ENCODE measurements at regions not wholly inside any gene's neighbourhood (a gene's known extent, or its start where the extent isn't known, plus 50 kb on each side); places are given as distances from the start of the nearest gene placed in this dataset.
"Not testable (repeated sequence)": the region's sequence is repeated elsewhere in the genome, so short reads cannot be mapped to it uniquely, and the experiment has no call there.

DNA sequence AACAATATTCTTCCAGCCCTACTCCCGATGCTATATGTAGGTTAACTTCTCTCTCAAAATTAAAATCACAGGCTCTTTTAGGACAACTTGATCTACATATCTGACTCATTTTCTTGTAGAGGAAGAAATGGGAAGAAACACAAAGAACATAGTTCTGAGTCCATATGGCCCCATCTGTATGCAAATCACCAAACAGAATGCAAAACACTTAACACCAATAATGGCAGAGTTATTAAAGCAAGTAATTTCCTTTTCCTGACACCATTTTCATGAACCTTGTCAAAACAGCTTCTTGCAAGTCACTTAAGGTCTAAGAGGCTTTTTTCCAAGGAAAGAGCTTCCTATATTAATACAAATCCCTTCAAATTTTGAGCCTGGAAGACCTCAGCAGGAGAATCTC is 300.4 kb upstream of the CLEC14A start:
- DNase-seq, result no peak

DNA sequence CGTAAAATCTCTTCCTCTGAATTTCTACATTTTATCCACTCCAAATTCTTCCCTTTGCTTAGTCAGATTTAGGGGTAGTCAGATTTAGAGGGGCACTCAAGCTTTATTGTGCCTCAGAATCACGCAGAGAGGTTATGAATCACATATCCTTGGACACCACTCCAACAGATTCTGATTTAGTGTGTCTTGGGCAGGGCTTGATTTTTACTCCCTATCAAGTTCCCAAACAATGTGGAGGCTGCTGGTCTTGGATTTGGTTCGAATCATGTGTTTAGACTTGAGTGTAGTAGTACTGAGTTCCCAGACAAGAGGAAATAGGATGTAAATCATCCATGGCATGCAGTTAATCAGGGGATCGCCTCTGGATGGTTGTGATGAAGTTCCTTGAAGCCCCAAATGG is 298.1 kb upstream of the CLEC14A start:
- no peak for DNase-seq

DNA sequence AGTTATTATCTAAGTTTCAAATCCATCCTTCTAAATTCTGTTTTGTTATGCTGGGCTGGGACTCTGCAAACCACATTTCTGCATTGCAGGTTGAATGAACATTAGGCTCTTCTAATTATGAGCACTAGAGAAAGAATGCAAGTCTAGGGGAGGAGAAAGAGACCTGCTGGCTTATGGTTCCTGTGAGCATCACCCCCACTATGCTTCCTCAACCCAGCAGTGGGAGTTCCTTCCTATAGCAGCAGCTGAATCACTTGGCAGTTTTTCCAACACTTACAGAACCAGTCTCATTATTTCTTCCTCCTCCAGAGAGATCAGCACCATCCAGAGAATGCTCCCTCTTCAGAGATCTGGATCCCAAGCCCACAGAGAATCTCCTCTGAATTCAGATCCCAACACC is 297.7 kb upstream of the CLEC14A start:
- no peak for DNase-seq

GRCh38 chr14:38549564-38549963 is 293.7 kb upstream of the CLEC14A start:
- DNase-seq, result no peak

- no peak for DNase-seq
Measured at GRCh38 chr14:38547961-38548490, 292.1 kb upstream of the CLEC14A start.

DNA sequence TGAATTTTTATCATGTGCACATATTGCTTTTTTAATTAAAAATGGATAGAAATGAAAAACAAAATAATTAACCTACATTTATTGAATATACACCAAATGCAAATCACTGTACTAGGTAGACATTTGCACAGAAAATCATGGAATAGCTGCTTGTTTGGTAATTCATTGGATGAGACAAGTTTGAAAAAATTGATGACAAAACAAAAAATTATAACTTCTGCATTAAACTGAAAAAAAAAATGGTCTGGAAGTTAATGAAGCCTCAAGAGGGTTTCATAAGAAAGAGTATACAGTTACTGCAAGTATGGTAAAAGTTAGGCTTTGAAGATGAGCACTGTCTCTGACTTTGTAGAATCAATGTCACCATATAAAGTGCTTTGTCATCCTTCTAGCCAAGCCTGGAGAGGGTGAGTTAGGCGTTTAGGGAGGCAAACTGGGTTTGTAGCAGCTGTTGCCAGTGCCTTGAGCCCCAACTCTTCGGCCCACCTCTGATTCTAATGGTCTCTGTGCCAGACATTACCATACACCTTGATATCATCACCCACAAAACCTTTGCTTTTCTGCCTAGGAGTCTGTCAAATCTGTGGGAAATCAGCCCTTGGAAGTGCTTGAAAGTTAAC is 291.1 kb upstream of the CLEC14A start:
- no peak for DNase-seq

- no peak for DNase-seq
Measured at GRCh38 chr14:38544776-38545175, 288.9 kb upstream of the CLEC14A start.

DNA sequence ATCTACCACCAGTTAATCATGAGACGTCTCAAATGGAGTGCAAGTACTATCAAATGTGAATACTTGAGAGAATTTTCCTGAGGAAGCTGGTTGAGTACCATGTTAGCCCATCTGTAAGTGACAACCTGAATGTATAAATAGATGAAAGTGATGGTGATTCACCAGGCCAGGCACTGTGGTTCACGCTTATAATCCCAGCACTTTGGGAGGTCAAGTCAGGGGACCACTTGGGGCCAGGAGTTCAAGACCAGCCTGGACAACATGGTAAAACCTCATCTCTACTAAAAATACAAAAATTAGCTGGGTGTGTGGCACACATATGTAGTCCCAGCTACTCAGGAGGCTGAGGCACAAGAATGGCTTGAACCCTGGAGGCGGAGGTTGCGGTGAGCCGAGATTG is 288.0 kb upstream of the CLEC14A start:
- not testable (repeated sequence) for DNase-seq

DNA sequence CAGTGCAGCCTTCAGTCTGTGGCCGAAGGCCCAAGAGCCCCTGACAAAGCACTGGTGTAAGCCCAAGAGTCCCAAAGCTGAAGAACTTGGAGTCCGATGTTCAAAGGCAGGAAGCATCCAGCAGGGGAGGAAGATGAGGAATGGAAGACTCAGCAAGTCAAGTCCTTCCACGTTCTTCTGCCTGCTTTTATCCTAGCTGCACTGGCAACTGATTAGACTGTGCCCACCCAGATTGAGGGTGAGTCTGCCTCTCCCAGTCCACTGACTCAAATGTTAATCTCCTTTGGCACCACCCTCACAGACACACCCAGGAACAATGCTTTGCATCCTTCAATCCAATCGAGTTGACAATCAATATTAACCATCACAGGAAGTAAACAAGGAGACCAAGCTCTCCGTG is 282.2 kb upstream of the CLEC14A start:
- not testable (repeated sequence) for DNase-seq

DNA sequence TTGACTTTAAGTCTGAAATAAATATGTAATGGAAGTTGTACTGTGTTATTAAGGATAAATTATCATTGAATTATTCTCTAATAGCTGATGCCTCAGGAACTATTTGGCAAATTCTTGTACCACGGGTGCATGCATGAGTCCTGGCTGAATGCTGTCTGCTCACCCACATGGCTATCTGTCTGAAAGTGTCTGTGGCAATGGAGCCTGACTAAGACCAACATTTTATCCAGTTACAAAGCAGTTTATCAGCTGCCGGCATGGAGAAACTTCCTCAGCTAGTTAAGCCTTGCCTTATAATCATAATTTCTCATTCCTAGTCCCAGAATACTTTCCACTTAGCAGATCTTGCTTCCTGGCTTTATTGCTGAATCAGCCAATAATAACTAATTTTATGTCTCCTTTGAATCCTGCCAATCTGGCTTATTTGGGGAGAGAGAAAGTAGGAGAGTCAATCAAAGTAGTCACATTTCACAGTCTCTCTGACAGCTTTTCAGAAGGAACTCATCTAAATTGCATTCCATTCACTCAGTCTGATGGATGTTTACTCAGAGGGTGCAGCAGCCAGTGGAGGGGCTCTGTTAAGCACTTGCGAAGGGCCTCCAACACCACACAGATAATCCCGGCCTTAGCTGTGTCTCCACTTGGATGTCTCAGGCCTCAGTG is 280.6 kb upstream of the CLEC14A start:
- no peak for DNase-seq

DNA sequence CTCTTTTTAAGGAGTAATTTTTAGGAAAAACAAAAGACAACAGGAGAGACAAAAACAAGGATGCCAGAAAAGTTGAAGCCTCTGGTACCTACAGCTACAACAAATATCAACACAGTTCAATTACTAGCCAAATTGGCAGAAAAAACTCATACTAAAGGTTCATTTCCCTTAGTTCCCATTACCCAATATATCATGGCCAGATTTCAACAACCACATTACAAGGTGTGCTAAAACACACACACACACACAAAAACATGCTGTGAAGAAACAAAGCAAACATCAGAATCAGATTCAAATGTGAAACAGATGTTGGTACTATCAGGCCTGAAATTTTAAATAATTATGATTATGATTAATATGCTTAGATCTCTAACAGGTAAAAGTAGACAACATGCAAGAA is 272.7 kb upstream of the CLEC14A start:
- DNase-seq, result no peak

GRCh38 chr14:38527502-38527878 is 271.6 kb upstream of the CLEC14A start:
- DNase-seq, result no peak

DNA sequence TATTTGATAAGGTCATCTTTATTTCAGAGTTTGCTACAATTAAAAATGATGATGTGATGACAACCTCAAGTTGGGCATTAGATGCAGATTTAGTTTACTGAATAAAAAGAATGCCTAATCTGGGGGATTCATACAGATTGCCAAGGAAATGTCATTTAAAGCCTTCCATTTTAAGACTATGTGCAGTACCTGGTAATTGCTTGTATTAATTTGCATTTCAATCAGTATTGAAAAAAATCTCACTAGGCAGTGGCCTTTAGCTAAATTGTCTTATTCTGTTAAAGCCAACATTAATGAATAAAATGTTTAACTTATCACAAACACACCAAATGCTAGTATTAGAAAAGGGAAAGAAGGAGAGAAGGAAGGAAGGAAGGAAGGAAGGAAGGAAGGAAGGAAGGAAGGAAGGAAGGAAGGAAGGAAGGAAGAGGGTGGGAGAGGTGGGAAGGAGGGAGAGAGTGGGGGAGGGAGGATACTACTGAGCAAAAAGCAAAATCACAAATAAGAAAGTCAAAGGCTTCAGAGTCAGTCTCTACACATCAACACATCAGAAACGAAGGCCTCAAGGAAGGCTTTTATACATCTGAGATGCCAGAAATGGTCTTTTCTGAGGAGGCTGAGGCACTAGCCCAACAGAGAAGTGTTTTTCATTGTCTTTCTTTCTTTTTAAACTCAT is 271.1 kb upstream of the CLEC14A start:
- DNase-seq, result no peak

DNA sequence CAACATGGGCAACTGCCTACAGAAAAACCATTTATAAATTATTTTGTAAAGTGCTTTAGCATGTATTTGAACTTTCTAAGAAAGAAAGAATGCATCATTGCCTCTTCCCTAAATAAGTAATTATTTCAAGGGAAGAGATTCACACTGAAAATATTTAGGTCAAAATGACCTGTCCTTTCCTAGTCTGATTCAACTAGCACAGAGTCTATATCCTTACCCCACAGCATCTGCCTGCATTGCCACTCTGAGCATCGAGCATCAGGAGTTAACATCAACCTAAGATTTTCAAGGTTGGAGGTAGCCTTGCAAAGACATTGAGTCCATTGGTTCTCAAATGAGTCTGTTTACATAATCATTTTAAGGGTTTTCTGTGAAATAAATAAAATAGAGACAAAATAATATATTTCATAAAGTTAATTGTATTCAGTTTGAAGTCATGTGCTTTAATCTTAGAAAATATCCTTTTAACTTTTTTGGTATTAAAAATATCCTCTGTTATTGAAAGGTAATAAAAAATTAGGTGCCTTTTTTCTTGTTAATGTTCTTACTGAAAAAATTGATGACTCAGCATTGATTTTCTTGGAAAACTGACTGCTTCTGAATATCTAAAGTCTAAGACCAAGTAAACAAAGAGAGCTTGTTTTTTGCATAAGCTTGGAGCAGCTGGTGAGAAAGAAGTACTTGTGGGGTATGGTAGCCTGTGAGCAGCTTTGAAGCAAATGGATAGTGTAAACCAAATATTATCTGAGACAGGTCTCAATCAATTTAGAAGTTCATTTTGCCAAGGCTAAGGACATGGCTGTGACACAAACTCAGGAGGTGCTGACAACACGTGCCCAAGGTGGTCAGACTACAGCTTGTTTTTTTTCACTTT is 269.0 kb upstream of the CLEC14A start:
- DNase-seq, result no peak

- DNase-seq, result no peak
Measured at GRCh38 chr14:38522724-38523123, 266.8 kb upstream of the CLEC14A start.

DNA sequence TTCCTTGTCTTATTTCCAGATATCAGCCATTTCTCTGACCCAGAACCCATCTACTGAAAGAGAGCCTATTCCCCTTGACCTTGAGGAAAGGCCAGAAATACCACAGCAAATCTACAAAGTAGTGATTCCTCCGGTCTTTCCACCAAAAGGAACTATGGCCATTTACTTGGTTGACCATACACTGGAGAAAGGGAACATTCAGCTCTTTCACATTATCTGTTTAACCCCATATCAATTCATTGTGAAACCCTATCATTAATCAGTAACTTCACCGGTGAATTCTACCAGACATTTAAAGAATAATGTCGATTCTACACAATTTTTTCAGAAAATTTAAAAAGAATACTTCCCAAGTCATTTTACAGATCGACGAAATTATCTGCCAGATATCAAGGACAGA is 265.7 kb upstream of the CLEC14A start:
- DNase-seq, result no peak

DNA sequence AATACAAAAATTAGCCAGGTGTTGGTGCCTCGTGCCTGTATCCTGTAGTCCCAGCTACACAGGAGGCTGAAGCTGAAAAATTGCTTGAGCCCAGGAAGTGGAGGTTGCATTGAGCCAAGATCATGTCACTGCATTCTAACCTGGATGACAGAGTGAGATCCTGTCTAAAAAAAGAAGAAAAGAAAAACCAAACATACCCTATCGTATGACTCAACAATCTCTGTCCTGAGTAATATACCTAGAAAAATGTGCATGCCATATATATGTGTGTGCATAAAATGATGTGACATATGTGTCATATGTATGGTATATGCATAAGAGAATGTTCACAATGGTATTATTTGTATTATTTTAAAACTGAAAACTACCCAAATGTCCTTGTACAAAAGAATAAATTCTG is 261.5 kb upstream of the CLEC14A start:
- no peak for DNase-seq

DNA sequence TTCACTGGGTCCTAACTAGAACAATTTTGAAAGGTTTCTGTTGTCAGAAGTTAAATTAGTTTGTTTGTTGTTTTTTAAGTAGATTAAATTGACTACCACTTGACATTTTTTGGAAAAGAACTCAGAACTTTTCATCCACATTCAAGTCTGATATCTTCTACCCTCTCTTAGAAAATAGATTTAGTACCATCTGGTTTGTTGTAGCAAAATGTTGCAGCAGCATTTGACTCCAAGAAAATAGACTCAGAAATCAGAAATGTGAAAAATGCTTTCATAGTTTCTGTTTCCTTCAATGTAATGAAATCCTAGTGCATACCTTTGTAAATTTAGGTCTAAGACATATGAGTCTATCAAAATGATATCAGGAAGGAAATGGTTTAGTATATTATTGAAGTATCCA is 256.3 kb upstream of the CLEC14A start:
- no peak for DNase-seq

DNA sequence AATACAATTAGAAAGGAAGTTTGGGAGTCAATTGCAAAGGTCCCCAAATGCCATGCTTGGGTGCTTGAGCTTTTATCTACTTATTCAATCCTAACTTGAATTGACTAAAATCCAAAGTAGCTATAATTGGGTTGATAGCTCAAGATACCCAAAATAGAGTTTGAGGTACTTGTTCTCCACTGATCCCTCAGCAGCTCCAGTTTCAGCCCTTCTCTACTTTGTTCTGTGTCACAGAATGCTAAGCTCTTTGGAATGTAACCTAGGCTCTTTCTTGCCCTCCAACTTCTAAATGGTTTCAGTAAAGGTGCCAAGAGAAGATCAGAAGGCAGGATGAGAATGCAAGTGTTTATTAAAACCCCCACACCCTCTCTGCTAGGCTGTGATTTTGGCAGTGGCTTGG is 251.4 kb upstream of the CLEC14A start:
- no peak for DNase-seq

DNA sequence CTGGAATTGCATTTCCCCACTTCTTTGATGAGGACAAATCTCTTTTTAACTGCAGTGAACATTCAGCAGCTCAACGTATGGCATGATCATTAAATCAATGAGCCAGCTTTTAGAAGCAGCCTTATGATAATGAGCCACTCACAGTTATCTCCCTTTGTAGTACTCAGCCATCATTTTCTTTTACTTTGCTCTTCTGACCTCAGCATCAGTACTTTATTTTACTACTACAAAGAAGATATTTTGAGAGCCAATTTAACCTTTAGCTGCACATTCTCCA is 250.0 kb upstream of the CLEC14A start:
- DNase-seq, result no peak

DNA sequence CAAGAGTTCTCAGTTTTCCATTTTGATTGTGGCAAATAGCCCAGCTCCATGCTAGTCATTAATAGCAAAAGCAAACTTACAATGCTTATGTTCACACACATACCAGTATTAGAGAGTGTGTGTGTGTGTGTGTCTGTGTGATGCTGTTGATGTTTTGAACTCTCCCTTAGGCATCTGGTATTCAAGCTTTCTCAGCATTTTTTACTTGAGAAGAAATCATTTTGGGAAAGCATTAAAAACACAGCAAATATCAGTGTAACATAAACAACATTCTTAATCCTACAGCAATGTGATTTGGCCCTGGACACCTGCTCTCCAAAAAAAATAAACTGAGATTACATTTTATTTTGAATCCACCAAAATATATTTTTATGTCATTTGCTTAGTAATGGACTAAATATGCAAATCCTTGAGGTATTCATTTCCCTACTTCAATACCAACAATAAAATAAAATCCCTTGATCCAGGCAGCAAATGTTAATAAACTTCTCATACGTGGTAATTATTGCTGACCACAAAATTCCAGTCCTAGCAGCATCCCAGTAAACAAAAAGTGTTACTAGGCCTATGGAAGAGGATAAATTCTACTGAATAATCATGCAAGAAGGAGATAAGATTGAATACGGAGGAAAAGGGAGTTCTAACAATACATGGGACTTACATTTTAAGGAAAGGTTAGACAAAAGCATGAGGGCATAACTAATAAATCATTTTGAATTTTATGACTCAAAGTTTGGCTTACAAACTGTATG is 249.5 kb upstream of the CLEC14A start:
- DNase-seq, result no peak

DNA sequence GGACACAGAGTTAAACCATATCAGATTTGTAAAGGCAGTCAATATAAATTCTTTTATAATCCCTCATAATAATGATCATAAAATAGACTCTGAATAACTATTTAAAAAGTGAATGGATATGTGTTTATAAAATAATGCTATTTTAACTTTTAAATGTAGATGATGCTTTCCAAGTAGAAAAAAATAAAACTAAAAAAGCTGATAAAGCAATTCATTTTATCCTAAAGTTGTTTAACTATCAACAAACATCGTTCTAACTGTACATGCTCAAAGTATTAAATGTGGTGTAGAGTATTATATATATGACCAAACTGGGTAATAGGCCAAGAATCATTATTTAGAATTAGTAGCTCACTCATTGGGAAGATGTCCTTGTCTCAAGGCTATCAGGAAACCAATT is 248.3 kb upstream of the CLEC14A start:
- DNase-seq, result no peak

GRCh38 chr14:38502239-38502638 is 246.3 kb upstream of the CLEC14A start:
- no peak for DNase-seq

Data from right hindlimb (tissue), 1 donor.